GM23248 (cell line): ENCODE measurements at regions not wholly inside any gene's neighbourhood (a gene's known extent, or its start where the extent isn't known, plus 50 kb on each side); places are given as distances from the start of the nearest gene placed in this dataset.

Experiments
- EZH2 ChIP-seq: fragments of 200-600 bp; sonication (generic); IDR thresholded peaks from 2 replicates; pipeline ENCODE4 v1.6.1; 2018; ENCODE audit warnings: antibody characterized with exemption, mild to moderate bottlenecking; ENCODE audit not compliant: insufficient read depth, poor library complexity, severe bottlenecking
- EZH2phosphoT487 ChIP-seq: fragments of 200-600 bp; sonication (generic); IDR thresholded peaks from 2 replicates; pipeline ENCODE4 v1.6.1; 2018; ENCODE audit warnings: antibody characterized with exemption, moderate library complexity, mild to moderate bottlenecking, low read depth; ENCODE audit not compliant: insufficient read depth

DNA sequence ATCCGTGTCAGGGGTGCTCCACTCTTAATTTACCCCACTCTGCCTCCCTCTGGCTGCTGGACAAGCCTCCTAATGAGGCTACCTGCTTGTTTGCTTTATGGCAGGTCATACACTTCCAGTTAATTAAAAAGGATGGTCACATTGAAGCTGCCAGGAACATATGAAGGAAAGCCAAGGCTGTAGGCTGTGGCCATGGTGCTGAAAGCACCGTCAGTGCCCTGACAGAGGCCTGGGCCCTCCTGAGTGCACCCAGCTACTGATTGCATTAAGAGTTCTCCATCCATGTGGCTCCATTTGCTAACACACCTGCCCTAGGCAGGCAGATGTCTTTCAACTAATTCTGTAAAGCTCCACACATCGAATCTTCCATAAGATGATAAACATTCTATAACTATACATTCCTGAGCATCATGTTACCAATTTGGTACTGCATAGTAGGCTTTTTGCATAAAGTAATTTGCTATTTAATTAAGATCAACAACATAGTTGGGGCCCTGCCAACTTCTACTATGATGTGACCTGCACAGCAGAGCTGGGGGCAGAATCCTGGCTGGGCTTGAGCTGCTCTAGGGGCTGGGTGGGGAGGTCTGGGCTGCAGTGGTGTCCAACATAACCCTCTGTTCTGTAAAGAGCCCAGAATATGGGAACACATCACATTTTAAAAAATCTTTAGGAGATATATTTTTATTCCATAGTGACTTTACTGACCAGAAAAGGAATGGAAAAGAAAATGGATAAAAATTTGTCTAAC is 224.8 kb downstream of the SIPA1L2 start:
- TF ChIP-seq EZH2phosphoT487 (no peak), EZH2 (no peak)
